Karpas-422 (cell line): ENCODE measurements at regions not wholly inside any gene's neighbourhood (a gene's known extent, or its start where the extent isn't known, plus 50 kb on each side); places are given as distances from the start of the nearest gene placed in this dataset.

Source experiments
- DNase-seq: peaks from one replicate; pipeline ENCODE4 v3.0.0-alpha.2; 2015
- H2AFZ ChIP-seq: fragments of 200-600 bp; sonication (generic); 2 replicates; pipeline ENCODE4 v1.6.1; 2014; ENCODE audit warnings: antibody characterized with exemption, low read length, mixed read lengths
- H3K27ac ChIP-seq: fragments of 200-600 bp; sonication (generic); 2 replicates; pipeline ENCODE4 v1.5.1; 2014; ENCODE audit warnings: mild to moderate bottlenecking, low read length, moderate library complexity
- H3K27me3 ChIP-seq: fragments of 200-600 bp; sonication (generic); 2 replicates; pipeline ENCODE4 v1.6.1; 2014; ENCODE audit warnings: low read length, mixed read lengths
- H3K36me3 ChIP-seq: fragments of 200-600 bp; sonication (generic); 2 replicates; pipeline ENCODE4 v1.6.1; 2014; ENCODE audit warnings: low read length, mixed read lengths; ENCODE audit not compliant: insufficient read depth
- H3K4me1 ChIP-seq: fragments of 200-600 bp; sonication (generic); 2 replicates; pipeline ENCODE4 v1.6.1; 2014; ENCODE audit warnings: mild to moderate bottlenecking, low read length, mixed read lengths
- H3K4me2 ChIP-seq: fragments of 200-600 bp; sonication (generic); 2 replicates; pipeline ENCODE4 v1.6.1; 2014; ENCODE audit warnings: low read length, low read depth, mild to moderate bottlenecking; ENCODE audit not compliant: poor library complexity, severe bottlenecking
- H3K4me3 ChIP-seq: fragments of 200-600 bp; sonication (generic); 2 replicates; pipeline ENCODE4 v1.5.1; 2014; ENCODE audit warnings: mild to moderate bottlenecking, antibody characterized with exemption, low read length, mixed read lengths
- H3K79me2 ChIP-seq: fragments of 200-600 bp; sonication (generic); 2 replicates; pipeline ENCODE4 v1.6.1; 2014; ENCODE audit warnings: mild to moderate bottlenecking, low read length, mixed read lengths
- H3K9ac ChIP-seq: fragments of 200-600 bp; sonication (generic); 2 replicates; pipeline ENCODE4 v1.6.0; 2014; ENCODE audit warnings: low read length
- H3K9me2 ChIP-seq: fragments of 200-600 bp; sonication (generic), shearing (Covaris generic); replicated peaks from 2 replicates; pipeline ENCODE4 v1.6.0; 2014; ENCODE audit warnings: mild to moderate bottlenecking, low read length, moderate library complexity; ENCODE audit not compliant: insufficient read depth
- H3K9me3 ChIP-seq: fragments of 300-700, 200-600 bp; sonication (generic); 2 replicates; pipeline ENCODE4 v1.6.1; 2014; ENCODE audit warnings: low read length, mixed read lengths
- H4K20me1 ChIP-seq: fragments of 200-600 bp; sonication (generic); 2 replicates; pipeline ENCODE4 v1.6.1; 2014; ENCODE audit warnings: mild to moderate bottlenecking, antibody characterized with exemption, low read length, low read depth; ENCODE audit not compliant: insufficient read depth

DNA sequence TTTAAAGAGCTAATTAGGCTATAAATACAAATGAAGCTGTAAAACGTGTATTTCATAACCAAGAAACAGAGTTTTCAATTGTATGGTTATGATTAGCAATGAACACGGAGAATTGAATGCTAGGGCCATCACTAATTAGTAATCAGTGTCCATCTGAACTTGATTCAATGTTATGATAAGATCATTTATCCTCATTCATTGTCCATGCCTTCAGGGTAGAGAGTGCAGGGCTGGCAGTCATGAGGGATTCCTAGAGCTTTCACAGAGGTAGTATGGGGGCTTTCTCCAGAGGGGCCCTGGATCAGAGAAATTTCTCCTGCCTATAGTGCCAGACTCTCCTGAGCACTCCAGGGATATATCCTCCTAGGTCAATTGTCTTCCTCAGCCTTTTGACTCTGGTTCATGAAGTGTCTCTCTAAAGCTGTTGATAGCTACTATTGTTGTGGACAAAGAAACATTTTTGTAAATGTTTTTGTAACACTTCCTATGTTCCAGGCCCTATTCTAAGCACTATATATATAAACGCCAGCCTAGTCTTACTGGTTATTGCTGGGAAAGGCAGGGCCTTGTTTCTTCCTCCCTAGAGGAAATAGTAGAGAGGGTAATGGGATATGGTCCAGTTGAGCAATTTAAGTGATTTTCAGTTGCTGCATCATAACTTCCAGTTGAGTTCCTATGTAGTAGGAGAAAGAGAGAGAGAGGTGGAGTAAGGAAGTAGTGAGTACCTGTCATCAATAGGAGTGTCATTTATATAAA, 249.0 kb downstream of the NFKBIZ start:
- Histone ChIP-seq H3K9me3 (no peaks in the 10 kb centered on the region), H3K4me3 (no peak overlapping the region), H3K79me2 (no peaks in the 10 kb centered on the region), H3K36me3 (no peaks in the 10 kb centered on the region), H2AFZ (no peak overlapping the region), H4K20me1 (no peaks in the 10 kb centered on the region), H3K9me2 (no peaks in the 10 kb centered on the region), H3K27ac (no peak overlapping the region), H3K27me3 (no peaks in the 10 kb centered on the region), H3K9ac (no peak overlapping the region), H3K4me1 (no peaks in the 10 kb centered on the region), H3K4me2 (no peak overlapping the region)
- DNase-seq, result no peak

DNA sequence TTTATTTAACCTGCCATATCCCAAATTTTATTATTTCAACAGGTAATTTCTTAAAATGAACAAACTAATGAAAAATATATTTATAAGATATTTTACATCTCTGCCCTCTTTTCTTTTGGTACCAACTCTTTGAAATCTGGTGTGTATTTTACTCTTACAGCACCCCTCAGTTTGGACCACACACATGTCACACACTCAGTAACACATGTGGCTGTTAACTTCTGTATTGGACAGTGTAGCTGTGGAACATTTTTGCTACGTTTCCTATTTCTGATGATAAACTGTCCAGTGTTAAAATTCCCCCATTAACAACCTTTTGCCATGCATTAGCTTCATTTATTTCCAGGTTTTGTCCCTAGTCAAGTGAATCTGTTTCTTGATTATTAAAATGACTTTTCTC, 250.6 kb downstream of the NFKBIZ start:
- H3K36me3 ChIP-seq, result no peaks in the 10 kb centered on the region

DNA sequence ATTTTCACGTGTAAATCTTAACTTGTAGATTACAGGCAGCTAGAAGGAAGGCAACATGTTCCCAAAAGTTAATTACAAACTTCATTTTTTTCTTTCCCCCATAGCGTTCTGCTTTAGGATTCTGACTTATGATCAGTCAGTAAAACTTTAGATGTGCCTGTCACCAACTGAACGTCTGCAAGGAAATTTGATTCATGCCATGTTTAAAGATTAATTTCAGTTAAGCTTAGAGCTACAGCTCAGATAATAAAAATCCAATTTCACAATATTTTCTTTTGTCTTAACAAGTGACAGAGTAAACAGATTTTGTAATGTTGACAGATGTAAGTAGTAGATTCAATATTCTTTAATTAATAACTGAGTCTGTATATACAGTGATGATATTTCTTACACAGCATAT, 253.1 kb downstream of the NFKBIZ start:
- Histone ChIP-seq H3K4me3 (no peak overlapping the region), H3K27me3 (no peaks in the 10 kb centered on the region), H3K9me3 (no peaks in the 10 kb centered on the region), H3K4me2 (no peak overlapping the region), H3K27ac (no peak overlapping the region), H3K9ac (no peak overlapping the region), H2AFZ (no peak overlapping the region), H3K36me3 (no peaks in the 10 kb centered on the region), H3K9me2 (no peaks in the 10 kb centered on the region), H4K20me1 (no peaks in the 10 kb centered on the region), H3K79me2 (no peaks in the 10 kb centered on the region), H3K4me1 (no peaks in the 10 kb centered on the region)
- no peak for DNase-seq

More for the DNA sequence above, 250.6 kb downstream of the NFKBIZ start:
- H3K79me2 ChIP-seq, result no peaks in the 10 kb centered on the region
- no peak overlapping the region for H3K4me3 ChIP-seq
- no peaks in the 10 kb centered on the region for H3K27me3 ChIP-seq
- no peaks in the 10 kb centered on the region for H3K9me2 ChIP-seq
- no peak overlapping the region for H3K27ac ChIP-seq
- H3K4me1 ChIP-seq, result no peaks in the 10 kb centered on the region
- H3K9ac ChIP-seq, result no peak overlapping the region
- H3K9me3 ChIP-seq, result no peaks in the 10 kb centered on the region
- DNase-seq, result no peak
- no peak overlapping the region for H3K4me2 ChIP-seq
- H4K20me1 ChIP-seq, result no peaks in the 10 kb centered on the region
- no peak overlapping the region for H2AFZ ChIP-seq

DNA sequence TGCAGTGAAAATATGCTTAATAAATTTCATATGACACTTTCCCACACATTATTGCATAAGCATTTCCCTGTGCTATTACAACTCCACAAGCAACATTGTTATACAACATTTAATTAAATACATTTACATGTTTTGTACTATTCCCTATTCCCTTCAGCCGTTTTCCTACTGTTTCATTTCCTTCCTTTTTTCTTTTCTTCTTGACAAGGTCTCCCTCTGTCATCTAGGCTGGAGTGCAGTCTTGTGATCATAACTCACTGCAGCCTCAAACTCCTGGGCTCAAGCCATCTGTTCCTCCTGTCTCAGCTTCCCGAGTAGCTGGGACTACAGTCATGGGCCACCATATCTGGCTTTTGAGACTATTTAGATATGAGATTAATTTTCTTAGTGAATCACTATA, 254.7 kb downstream of the NFKBIZ start:
- Histone ChIP-seq H3K79me2 (no peaks in the 10 kb centered on the region), H3K9me3 (no peaks in the 10 kb centered on the region)

DNA sequence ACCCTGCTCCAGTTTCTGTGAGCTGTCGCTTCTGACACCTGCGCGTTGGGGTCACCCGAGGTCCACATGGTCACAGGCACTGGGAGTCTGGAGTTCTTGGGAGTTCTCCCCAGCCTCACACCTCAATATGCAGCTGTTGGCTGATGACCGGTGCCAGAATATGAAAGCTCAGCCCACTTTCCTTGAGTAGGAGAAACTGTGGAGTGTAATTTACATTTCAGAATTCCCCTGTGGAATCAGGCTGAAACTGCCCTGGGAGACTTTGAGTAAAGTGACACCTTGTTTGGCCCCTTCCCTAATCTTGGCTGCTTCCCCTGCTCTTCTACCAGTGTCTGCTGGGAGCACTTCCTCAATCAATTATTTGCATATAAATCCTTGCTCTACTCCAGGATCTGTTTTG, 255.9 kb downstream of the NFKBIZ start:
- no peak overlapping the region for H2AFZ ChIP-seq
- no peak overlapping the region for H3K4me2 ChIP-seq
- H3K27me3 ChIP-seq, result no peaks in the 10 kb centered on the region
- no peaks in the 10 kb centered on the region for H3K9me2 ChIP-seq
- H3K4me3 ChIP-seq, result no peak overlapping the region
- no peak overlapping the region for H3K9ac ChIP-seq
- no peaks in the 10 kb centered on the region for H3K79me2 ChIP-seq
- H3K27ac ChIP-seq, result no peak overlapping the region
- H3K4me1 ChIP-seq, result no peaks in the 10 kb centered on the region
- no peak for DNase-seq
- no peaks in the 10 kb centered on the region for H4K20me1 ChIP-seq
- H3K9me3 ChIP-seq, result no peaks in the 10 kb centered on the region
- H3K36me3 ChIP-seq, result no peaks in the 10 kb centered on the region

More for the DNA sequence above, 254.7 kb downstream of the NFKBIZ start:
- no peak overlapping the region for H2AFZ ChIP-seq
- no peaks in the 10 kb centered on the region for H3K9me2 ChIP-seq
- no peaks in the 10 kb centered on the region for H3K27me3 ChIP-seq
- no peak overlapping the region for H3K4me3 ChIP-seq
- no peaks in the 10 kb centered on the region for H3K4me1 ChIP-seq
- H4K20me1 ChIP-seq, result no peaks in the 10 kb centered on the region
- no peaks in the 10 kb centered on the region for H3K36me3 ChIP-seq
- no peak overlapping the region for H3K4me2 ChIP-seq
- no peak for DNase-seq
- no peak overlapping the region for H3K27ac ChIP-seq
- H3K9ac ChIP-seq, result no peak overlapping the region

DNA sequence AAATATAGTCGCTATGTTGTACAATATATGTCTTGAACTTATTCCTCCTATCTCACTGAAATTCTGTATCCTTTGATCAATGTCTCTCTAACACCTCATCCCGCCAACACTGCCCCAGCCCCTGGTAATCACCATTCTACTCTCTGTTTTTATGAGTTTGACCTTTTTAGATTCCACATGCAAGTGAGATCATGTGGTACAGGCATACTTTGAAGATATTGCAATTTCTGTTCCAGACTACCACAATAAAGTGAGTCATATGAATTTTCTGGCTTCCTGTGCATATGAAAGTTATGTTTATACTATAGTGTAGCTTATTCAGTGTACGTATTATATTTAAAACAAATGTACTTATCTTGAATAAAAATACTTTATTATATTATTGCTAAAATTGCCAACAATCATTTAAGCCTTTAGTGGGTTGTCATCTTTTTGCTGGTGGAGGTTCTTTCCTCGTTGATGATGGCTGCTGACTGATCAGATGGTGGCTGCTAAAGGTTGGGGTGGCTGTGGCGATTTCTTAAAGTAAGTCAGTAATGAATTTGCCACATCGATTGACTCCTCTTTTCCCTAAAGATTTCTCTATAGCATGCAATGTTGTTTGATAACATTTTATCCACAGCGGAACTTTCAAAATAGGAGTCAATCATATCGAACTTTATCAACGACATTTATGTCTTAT, 257.2 kb downstream of the NFKBIZ start:
- Histone ChIP-seq H3K36me3 (no peaks in the 10 kb centered on the region), H3K9me2 (no peaks in the 10 kb centered on the region), H3K4me3 (no peak overlapping the region), H3K9me3 (no peaks in the 10 kb centered on the region), H3K4me1 (no peaks in the 10 kb centered on the region), H3K27ac (no peak overlapping the region), H3K9ac (no peak overlapping the region), H4K20me1 (no peaks in the 10 kb centered on the region), H3K27me3 (no peaks in the 10 kb centered on the region), H3K4me2 (no peak overlapping the region), H2AFZ (no peak overlapping the region), H3K79me2 (no peaks in the 10 kb centered on the region)
- no peak for DNase-seq

DNA sequence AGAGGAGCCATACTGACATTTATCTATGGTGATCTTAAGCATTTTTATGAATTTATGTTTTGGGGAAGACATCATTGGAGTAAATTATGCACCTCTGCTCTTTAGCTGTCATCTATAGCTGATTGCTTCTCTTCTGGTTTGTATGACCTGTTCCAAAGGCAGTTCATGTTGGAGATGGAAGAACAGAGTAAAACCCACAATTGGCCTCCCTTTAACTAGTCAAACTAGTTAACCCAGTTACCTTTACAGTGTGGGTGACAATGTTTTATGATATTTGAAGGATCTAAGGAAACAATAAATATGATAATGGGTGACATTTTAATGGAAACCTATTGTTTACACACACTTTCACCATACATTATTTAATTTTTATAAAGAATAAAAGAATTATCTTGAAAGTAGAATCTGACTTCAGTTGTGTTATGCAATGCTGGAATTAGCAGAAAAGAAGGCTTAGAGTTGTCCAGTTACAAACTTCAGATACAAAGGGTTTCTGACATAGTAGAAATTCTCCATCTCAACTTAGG, 263.5 kb downstream of the NFKBIZ start:
- Histone ChIP-seq H3K9me3 (no peaks in the 10 kb centered on the region), H3K4me3 (no peak overlapping the region), H3K9ac (no peak overlapping the region), H3K79me2 (no peaks in the 10 kb centered on the region), H3K4me2 (no peak overlapping the region), H3K9me2 (no peaks in the 10 kb centered on the region), H3K27ac (no peak overlapping the region), H2AFZ (no peak overlapping the region), H3K36me3 (no peaks in the 10 kb centered on the region), H4K20me1 (no peaks in the 10 kb centered on the region), H3K27me3 (no peaks in the 10 kb centered on the region), H3K4me1 (no peaks in the 10 kb centered on the region)
- DNase-seq, result no peak

DNA sequence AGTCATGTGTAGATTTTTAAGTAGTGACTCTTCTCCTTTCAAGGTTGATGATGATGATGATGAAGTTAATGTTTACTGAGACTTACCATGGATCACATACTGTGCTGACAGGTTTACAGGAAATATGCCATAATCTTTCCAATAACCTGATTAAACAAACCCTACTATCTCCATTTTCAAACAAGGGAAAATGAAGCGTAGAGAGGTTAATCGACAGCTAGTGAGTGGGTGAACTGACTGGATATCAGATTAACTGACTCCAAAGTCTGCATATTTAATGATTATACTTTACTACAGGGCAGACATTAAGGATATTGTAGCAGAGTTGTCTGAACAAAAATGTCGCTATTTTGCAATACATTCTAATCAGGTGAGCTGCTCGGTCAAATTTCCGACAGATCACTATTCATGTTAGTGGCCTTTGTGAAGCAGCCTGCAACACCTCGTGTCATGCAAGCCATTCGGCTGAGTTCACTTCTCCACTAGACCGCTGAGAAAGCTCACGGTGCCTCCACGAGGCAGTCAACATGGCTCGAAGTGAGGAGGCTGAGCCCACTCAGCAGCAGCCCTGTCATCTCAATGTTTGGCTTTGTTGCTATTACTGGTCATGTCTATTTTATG, 264.2 kb downstream of the NFKBIZ start:
- Histone ChIP-seq H2AFZ (no peak overlapping the region), H3K9me3 (no peaks in the 10 kb centered on the region), H3K27ac (no peak overlapping the region), H3K4me3 (no peak overlapping the region), H3K9ac (no peak overlapping the region), H3K27me3 (no peaks in the 10 kb centered on the region), H3K36me3 (no peaks in the 10 kb centered on the region), H3K9me2 (no peaks in the 10 kb centered on the region), H3K79me2 (no peaks in the 10 kb centered on the region), H3K4me1 (no peaks in the 10 kb centered on the region), H4K20me1 (no peaks in the 10 kb centered on the region), H3K4me2 (no peak overlapping the region)
- no peak for DNase-seq
